Right lobe of liver (tissue), 6 donors: ENCODE measurements at regions not wholly inside any gene's neighbourhood (a gene's known extent, or its start where the extent isn't known, plus 50 kb on each side); places are given as distances from the start of the nearest gene placed in this dataset.

Source experiments
- ATAC-seq, 4 donors: fragments of 200-7000 bp; cut with Tn5 transposase; one replicate each; pipeline ENCODE4 v1.9.1; 2020; ENCODE audit warnings: mild to moderate bottlenecking in 4 of 4, moderate library complexity in 4 of 4
- DNase-seq, 3 donors: peaks; one replicate each; pipeline ENCODE4 v3.0.0-alpha.2; 2020
- H3K27ac ChIP-seq, 3 donors: fragments of 200-600 bp; one replicate each; pipeline ENCODE4 v1.8.0; 2022
- H3K27me3 ChIP-seq, 2 donors: fragments of 200-600 bp; one replicate each; pipeline ENCODE4 v1.8.0; 2022
- H3K36me3 ChIP-seq, 4 donors: fragments of 200-600 bp; sonication (generic) in 1 of 4; one replicate each; pipeline versions ENCODE4 v1.5.1 to v1.8.0; 2017 to 2022; ENCODE audit warnings: control low read depth in 1 of 4
- H3K4me1 ChIP-seq, 4 donors: fragments of 200-600 bp; sonication (generic) in 1 of 4; one replicate each; pipeline versions ENCODE4 v1.5.1 to v1.8.0; 2017 to 2022; ENCODE audit warnings: control low read depth in 1 of 4
- H3K4me3 ChIP-seq, 3 donors: fragments of 200-600 bp; one replicate each; pipeline ENCODE4 v1.8.0; 2022
- H3K9me3 ChIP-seq, 4 donors: fragments of 200-600 bp; sonication (generic) in 1 of 4; one replicate each; pipeline versions ENCODE4 v1.5.1 to v1.8.0; 2017 to 2022; ENCODE audit warnings: control low read depth in 1 of 4
- POLR2A ChIP-seq: fragments of 450-650 bp; IDR thresholded peaks from one replicate; pipeline ENCODE4 v1.6.1; 2017; ENCODE audit warnings: antibody characterized with exemption, mild to moderate bottlenecking
- WGBS: methylation state at CpG from one replicate; pipeline ENCODE4 v1.1.6; 2018; ENCODE audit warnings: low coverage, low lambda C conversion rate; ENCODE audit not compliant: insufficient coverage; ENCODE audit errors: missing lambda C conversion rate; 5-methylcytosine and 5-hydroxymethylcytosine counted together
- intact Hi-C, 2 donors: fragments of 100-400 bp; cut with DNase I; formaldehyde crosslinking; loops; one replicate each; pipeline versions ENCODE4 v1.11.2 to v1.14.1; 2022
- TF ChIP-seq, protein P1 (sequence below), 4 donors: fragments of 200-600 bp in 3 of 4; fragments of 450-650 bp in 1 of 4; IDR thresholded peaks; one replicate each; pipeline versions ENCODE4 v1.5.1 to v1.8.0; 2016 to 2022; ENCODE audit warnings: antibody characterized with exemption in 4 of 4, mild to moderate bottlenecking in 2 of 4
- donor health status: DM: no; HTN: yes; CAD: no.
- donor health status: DM: no; HTN: no; CAD: no.
- donor health status: DM: no; HTN: no; CAD: no.
- donor health status: DM: no; HTN: yes; CAD: no.
- donor health status: DM: no; HTN: yes; CAD: no.

DNA sequence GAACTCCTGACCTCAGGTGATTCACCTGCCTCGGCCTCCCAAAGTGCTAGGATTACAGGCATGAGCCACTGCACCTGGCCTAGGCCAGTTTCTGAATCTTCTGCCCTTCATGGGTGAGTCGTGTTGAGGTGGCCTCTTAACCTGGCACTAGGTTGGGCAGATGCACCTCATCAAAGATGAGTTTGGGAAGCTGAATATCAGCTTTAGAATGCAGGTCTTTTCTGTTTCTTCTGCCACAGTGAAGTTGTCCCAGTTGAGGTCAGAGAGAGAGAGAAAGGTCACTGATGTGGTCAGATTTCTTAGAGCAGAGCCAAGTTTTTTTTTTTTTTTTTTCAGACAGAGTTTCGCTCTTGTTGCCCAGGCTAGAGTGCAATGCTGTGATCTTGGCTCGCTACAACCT, 111.3 kb upstream of the WSCD1 start:
- Histone ChIP-seq H3K27me3 (no peaks in the 10 kb centered on the region), H3K9me3 (no peaks in the 10 kb centered on the region), H3K4me1 (no peaks in the 10 kb centered on the region), H3K27ac (no peak overlapping the region), H3K36me3 (no peaks in the 10 kb centered on the region), H3K4me3 (no peak overlapping the region)
- WGBS, result 58% methylated on average over 3 of the region's 4 CpGs
- ATAC-seq, result no peak
- intact Hi-C loops, result no loop called here
- TF ChIP-seq, protein P1, sequence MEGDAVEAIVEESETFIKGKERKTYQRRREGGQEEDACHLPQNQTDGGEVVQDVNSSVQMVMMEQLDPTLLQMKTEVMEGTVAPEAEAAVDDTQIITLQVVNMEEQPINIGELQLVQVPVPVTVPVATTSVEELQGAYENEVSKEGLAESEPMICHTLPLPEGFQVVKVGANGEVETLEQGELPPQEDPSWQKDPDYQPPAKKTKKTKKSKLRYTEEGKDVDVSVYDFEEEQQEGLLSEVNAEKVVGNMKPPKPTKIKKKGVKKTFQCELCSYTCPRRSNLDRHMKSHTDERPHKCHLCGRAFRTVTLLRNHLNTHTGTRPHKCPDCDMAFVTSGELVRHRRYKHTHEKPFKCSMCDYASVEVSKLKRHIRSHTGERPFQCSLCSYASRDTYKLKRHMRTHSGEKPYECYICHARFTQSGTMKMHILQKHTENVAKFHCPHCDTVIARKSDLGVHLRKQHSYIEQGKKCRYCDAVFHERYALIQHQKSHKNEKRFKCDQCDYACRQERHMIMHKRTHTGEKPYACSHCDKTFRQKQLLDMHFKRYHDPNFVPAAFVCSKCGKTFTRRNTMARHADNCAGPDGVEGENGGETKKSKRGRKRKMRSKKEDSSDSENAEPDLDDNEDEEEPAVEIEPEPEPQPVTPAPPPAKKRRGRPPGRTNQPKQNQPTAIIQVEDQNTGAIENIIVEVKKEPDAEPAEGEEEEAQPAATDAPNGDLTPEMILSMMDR (IDR thresholded peaks at IDR 0.05), result no peak
- DNase-seq, result no peak

DNA sequence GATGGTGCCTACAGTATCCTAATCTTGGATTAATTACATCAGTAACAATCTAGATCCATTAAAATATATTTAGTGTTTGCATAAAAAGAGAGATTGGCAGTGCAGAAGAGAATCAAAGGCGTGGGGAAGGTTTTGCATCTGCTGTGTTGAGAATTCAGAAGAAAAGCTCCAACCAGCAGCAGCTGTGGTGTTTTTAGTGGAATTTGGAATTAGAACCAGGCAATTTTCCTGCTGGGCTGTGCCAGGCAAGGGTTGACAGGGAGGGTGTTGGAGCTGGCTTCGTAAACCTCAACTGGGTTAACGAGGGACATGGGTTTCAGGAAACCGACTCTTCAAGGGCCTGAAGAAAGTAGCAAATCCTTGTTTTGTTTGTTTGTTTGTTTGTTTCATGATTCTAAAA, 107.8 kb upstream of the WSCD1 start:
- TF ChIP-seq, protein P1 (IDR thresholded peaks at IDR 0.05), result no peak
- no peak for TF ChIP-seq POLR2A
- DNase-seq, result no peak
- H3K4me1 ChIP-seq, result no peaks in the 10 kb centered on the region
- no peak overlapping the region for H3K27ac ChIP-seq
- 49% methylated on average over 4 of the region's 4 CpGs for WGBS
- intact Hi-C loops, result no loop called here
- no peaks in the 10 kb centered on the region for H3K27me3 ChIP-seq
- H3K4me3 ChIP-seq, result no peak overlapping the region
- ATAC-seq, result no peak
- H3K9me3 ChIP-seq, result no peaks in the 10 kb centered on the region
- H3K36me3 ChIP-seq, result no peaks in the 10 kb centered on the region

DNA sequence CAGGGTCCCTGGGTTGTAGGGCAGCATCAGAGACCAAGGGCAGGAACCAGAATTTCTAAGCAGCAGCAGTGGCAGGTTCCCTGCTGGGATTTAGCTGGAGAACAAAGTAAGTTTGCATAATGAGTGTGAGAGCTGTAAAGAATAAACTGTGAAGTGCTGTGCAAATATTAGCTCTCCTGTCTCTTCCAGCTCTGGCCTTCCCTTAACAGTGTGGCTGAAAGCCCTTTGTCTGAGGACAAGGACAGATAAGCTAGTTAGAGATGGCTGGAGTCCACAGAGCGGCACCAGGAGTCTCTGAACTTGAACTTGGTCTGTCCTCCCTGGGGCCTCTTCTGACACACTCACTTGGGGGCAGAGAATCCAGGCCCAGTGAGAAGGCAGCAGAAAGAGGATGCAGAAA, 98.2 kb upstream of the WSCD1 start:
- ATAC-seq (peak in 1 of 4 donors; percentile 16), DNase-seq (no peak)
- intact Hi-C loops, result loop anchor here in 1 of 2 donors (10.0 kb wide), 2 partner anchors 53 to 57 kb away; no protein-coding TSS in a partner anchor
- H3K4me3 ChIP-seq, result no peak overlapping the region
- no peak for TF ChIP-seq POLR2A
- TF ChIP-seq, protein P1 (IDR thresholded peaks at IDR 0.05), result no peak
- H3K9me3 ChIP-seq, result no peaks in the 10 kb centered on the region
- no peaks in the 10 kb centered on the region for H3K4me1 ChIP-seq
- no peak overlapping the region for H3K27ac ChIP-seq
- H3K27me3 ChIP-seq, result no peaks in the 10 kb centered on the region
- no peaks in the 10 kb centered on the region for H3K36me3 ChIP-seq
- 0% methylated on average over 1 of the region's 1 CpG for WGBS

DNA sequence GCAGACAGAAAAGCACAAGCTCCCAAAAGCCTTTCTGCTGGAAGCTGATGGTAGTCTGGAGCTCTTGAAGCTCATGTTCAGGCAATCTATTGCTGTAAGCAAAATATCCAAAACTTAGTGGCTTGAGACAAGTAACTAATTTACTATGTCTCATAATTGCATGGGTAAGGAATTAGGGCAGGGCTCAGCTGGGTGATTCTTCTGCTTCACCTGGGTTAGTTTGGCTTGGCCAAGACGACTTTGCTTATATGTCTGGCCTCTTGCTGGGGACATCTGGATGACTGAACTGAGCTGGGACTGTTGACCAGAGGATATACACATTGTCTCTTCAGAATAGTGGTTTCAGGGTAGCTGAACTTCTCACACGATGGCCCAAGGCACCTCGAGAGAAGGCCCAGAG, 96.8 kb upstream of the WSCD1 start:
- Histone ChIP-seq H3K9me3 (no peaks in the 10 kb centered on the region), H3K4me1 (no peaks in the 10 kb centered on the region), H3K36me3 (no peaks in the 10 kb centered on the region), H3K27ac (no peak overlapping the region), H3K4me3 (no peak overlapping the region), H3K27me3 (no peaks in the 10 kb centered on the region)
- ATAC-seq (no peak), DNase-seq (no peak)
- WGBS, result 33% methylated on average over 1 of the region's 3 CpGs
- intact Hi-C loops, result loop anchor here in 1 of 2 donors (10.0 kb wide), 2 partner anchors 51 to 59 kb away; no protein-coding TSS in a partner anchor
- TF ChIP-seq POLR2A, result no peak
- TF ChIP-seq, protein P1 (IDR thresholded peaks at IDR 0.05), result no peak

DNA sequence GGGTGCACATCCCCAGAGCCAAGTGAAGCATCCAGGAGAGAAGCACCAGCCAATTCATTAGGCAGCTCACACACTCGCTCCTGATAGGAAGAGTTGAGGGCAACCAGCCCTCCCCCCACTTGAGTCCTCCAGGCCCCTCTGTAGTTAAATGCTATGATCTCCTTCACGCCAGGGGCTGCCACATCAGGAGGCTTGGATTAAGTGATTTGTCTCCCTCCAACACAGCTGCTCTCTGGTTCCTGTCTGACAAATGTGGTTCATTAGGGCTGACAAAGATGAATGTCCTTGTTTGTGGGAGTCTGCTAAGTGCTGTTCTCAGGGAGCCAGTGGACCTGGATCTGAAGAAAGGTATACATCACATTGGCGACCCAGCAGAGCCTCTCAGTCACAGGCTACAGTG, 94.5 kb upstream of the WSCD1 start:
- Histone ChIP-seq H3K27ac (no peak overlapping the region), H3K4me3 (no peak overlapping the region), H3K4me1 (no peaks in the 10 kb centered on the region), H3K36me3 (no peaks in the 10 kb centered on the region), H3K9me3 (no peaks in the 10 kb centered on the region), H3K27me3 (no peaks in the 10 kb centered on the region)
- ATAC-seq (no peak), DNase-seq (no peak)
- WGBS, result 60% methylated on average over 1 of the region's 3 CpGs
- intact Hi-C loops, result loop anchor here in 1 of 2 donors (10.0 kb wide), 2 partner anchors 49 to 61 kb away; no protein-coding TSS in a partner anchor
- TF ChIP-seq, protein P1 (IDR thresholded peaks at IDR 0.05), result no peak
- no peak for TF ChIP-seq POLR2A
